Mucosa of stomach (tissue), 1 donor: ENCODE measurements at regions not wholly inside any gene's neighbourhood (a gene's known extent, or its start where the extent isn't known, plus 50 kb on each side); places are given as distances from the start of the nearest gene placed in this dataset.

Source experiments
- H3K27me3 ChIP-seq: one replicate; pipeline ENCODE4 v1.7.0; 2013; ENCODE audit warnings: mild to moderate bottlenecking, low read length; ENCODE audit not compliant: control insufficient read depth, insufficient read depth
- H3K36me3 ChIP-seq: one replicate; pipeline ENCODE4 v1.7.0; 2013; ENCODE audit warnings: low read length; ENCODE audit not compliant: control insufficient read depth, insufficient read depth
- H3K4me1 ChIP-seq: one replicate; pipeline ENCODE4 v1.7.0; 2013; ENCODE audit warnings: mild to moderate bottlenecking, low read length; ENCODE audit not compliant: control insufficient read depth, insufficient read depth
- H3K4me3 ChIP-seq: one replicate; pipeline ENCODE4 v1.7.0; 2013; ENCODE audit warnings: low read length
- H3K9ac ChIP-seq: one replicate; pipeline ENCODE4 v1.7.0; 2013; ENCODE audit warnings: mild to moderate bottlenecking, low read length, moderate library complexity
- H3K9me3 ChIP-seq: one replicate; pipeline ENCODE4 v1.7.0; 2013; ENCODE audit warnings: mild to moderate bottlenecking, low read length, moderate library complexity; ENCODE audit not compliant: control insufficient read depth
- donor health status: Pancreatic carcinoma.

DNA sequence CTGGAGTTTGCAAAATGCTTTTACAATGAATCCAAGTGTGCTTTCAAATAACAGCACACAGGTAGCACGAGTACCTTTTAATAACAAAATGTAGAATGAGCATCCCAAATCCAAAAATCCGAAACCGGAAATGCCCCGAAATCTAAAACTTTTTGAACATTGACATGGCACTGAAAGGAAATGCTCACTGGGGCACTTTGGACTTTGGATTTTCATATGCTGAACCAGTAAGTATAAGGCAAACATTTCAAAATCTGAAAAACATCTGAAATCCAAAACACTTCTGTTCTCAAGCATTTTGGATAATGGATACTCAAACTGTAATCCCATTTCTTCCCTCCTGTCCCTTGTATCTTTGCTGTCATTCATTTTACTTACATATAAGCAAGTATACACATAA lies 50.1 kb downstream of the GCNT4 start:
- no peaks in the 10 kb centered on the region for H3K36me3 ChIP-seq

DNA sequence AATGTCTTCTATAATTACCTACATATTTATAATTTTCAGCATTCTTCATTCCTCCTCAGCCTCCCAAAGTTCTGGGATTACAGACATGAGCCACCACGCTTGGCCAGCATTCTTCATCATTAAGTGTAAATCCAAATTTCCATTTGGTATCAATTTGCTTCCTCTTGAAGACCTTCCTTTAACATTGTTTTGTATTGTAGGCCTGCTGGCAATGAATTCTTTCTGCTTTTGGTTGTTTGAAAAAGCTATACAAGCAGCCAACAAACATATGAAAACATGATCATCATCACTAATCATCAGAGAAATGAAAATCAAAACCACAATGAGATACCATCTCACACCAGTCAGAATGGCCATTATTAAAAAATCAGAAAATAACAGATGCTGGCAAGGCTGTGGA lies 56.4 kb downstream of the GCNT4 start:
- H3K4me1 ChIP-seq: peaks cover 9% of the 10 kb centered on the region
- no peak overlapping the region for H3K9ac ChIP-seq
- H3K4me3 ChIP-seq: no peak overlapping the region
- no peaks in the 10 kb centered on the region for H3K27me3 ChIP-seq
- H3K36me3 ChIP-seq: no peaks in the 10 kb centered on the region
- H3K9me3 ChIP-seq: no peaks in the 10 kb centered on the region

More for the DNA sequence above, 50.1 kb downstream of the GCNT4 start:
- Histone ChIP-seq H3K9me3 (no peaks in the 10 kb centered on the region), H3K9ac (no peak overlapping the region), H3K4me3 (no peak overlapping the region), H3K4me1 (no peaks in the 10 kb centered on the region), H3K27me3 (no peaks in the 10 kb centered on the region)

DNA sequence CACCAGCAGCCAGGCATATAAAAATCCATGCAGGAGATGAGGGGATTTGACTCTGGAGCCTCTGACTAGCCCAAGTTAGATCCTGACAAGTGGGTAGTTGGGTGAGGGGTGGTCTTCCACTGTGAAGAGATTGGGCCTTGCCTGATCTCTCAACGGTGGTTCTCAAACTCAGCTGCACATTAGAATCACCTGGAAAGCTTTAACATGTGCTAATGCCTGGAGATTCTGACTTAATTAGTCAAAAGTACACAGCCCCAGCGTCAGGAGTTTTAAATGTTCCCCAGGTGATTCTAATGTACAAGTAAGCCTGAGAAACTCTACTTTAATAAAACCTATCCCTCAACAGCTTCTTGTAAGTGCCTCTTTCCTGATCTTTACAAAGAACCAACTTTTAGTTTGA lies 57.5 kb downstream of the GCNT4 start:
- H3K36me3 ChIP-seq: no peaks in the 10 kb centered on the region
- H3K9me3 ChIP-seq: no peaks in the 10 kb centered on the region
- H3K9ac ChIP-seq: no peak overlapping the region
- H3K27me3 ChIP-seq: no peaks in the 10 kb centered on the region
- H3K4me1 ChIP-seq: peaks cover 9% of the 10 kb centered on the region
- no peak overlapping the region for H3K4me3 ChIP-seq

DNA sequence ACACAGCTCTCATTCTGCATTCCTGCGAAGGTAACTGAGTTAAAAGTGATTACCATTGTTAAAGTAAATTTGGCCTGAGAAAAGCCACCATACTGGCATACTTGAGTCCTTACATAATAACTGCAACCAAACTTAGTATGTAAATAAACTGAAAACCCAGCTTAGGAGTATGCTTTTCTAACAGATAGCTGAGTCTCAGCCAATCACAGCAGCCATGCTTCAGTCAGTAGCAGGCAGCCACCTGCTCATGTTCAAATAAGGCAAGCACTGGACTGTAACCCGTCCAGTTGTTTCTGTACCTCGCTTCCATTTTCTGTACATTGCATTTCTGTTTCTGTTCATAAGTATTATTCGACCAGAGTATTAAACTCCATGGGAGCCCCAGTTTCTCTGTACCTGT lies 58.6 kb downstream of the GCNT4 start:
- Histone ChIP-seq H3K36me3 (no peaks in the 10 kb centered on the region), H3K4me3 (no peak overlapping the region), H3K4me1 (peaks cover 9% of the 10 kb centered on the region), H3K9ac (no peak overlapping the region), H3K27me3 (no peaks in the 10 kb centered on the region), H3K9me3 (no peaks in the 10 kb centered on the region)

DNA sequence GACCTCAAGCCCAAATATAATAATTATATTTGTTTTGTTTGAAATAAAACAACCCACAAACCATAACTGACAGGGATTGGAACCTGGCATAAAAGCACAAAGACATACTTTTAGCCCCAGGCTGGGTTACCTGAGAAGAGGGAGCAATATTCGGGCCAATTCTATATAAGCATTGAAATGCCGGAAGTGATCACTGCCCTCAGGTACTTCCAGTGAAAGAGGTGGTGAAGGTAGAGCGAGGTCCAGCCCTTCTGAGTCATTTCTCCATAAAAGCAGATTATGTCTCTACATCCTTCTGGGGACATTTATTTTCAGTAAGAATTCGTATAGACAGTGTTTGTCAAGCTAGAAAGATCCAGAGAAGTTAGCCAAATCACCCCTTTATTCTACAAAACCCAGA lies 59.6 kb downstream of the GCNT4 start:
- no peaks in the 10 kb centered on the region for H3K9me3 ChIP-seq
- H3K4me1 ChIP-seq: peaks cover 9% of the 10 kb centered on the region
- no peaks in the 10 kb centered on the region for H3K27me3 ChIP-seq
- H3K4me3 ChIP-seq: no peak overlapping the region
- no peaks in the 10 kb centered on the region for H3K36me3 ChIP-seq
- H3K9ac ChIP-seq: no peak overlapping the region

DNA sequence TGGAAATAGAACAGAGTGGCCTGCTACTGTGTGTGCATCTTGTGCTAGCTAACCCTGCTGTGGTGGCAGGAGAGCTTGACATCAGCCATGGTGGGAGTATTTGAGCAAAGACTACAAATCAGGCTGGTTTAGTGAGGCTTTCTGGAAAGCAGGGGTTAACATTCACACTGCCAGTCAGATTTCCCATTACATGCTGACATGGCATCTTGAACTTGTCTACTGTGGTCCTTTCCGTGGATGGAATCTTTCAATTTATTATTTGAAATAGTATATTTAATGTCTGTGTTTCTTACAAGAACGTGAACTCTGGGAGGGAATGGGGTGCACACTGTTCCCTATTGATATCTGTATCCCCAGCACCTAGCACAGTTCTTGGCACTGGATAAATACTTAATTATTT lies 60.8 kb downstream of the GCNT4 start:
- Histone ChIP-seq H3K4me3 (no peak overlapping the region), H3K4me1 (peaks cover 9% of the 10 kb centered on the region)

DNA sequence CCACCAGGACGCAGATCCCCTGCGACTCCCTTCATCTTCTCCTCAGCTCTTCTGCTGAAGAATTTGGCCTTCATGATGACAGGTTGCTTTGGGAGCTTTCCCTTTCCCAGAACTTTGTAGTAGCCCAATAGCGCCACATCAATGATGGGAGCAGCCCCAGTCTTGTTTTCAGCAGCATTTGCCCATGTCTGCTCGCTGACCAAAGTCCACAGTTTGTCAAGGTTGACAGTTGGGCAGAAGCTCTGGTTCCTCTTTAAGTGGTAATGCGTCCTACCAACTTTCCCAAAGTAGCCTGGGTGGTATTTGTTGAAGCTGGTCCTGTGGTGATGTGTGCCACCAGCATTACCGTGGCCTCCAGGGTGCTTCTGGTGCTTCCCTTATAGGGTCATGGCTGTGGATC lies 62.2 kb downstream of the GCNT4 start:
- peaks cover 9% of the 10 kb centered on the region for H3K4me1 ChIP-seq
- no peak overlapping the region for H3K9ac ChIP-seq
- H3K36me3 ChIP-seq: no peaks in the 10 kb centered on the region
- no peaks in the 10 kb centered on the region for H3K9me3 ChIP-seq
- H3K27me3 ChIP-seq: no peaks in the 10 kb centered on the region
- H3K4me3 ChIP-seq: no peak overlapping the region

More for the DNA sequence above, 60.8 kb downstream of the GCNT4 start:
- Histone ChIP-seq H3K36me3 (no peaks in the 10 kb centered on the region), H3K9me3 (no peaks in the 10 kb centered on the region), H3K27me3 (no peaks in the 10 kb centered on the region), H3K9ac (no peak overlapping the region)

DNA sequence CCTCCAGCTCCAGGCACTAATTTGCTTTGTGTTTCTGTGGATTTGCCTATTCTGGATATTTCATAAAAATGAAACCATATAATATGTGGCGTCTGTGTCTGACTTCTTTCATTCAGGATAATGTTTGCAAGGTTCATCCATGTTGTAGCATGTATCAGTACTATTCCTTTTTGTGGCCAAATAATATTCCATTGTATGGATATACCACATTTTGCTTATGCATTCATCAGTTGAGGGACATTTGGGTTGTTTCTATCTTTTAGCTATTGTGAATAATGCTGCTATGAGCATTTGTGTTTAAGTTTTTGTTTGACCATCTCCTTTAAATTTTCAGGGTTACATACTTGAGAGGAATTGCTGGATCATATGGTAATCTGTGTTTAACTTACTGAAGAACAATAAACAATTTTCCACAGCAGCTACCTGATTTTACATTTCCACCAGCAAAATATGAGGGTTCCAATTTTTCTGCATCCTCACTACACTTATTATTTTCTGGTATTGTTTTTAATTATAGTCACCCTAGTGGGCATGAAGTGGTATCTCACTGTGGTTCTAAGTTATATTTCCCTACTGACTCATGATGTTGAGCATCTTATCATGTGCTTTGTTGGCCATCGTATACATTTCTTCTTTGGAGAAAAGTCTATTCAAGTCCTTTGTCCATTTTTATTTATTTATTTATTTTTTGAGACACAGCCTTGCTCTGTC lies 63.9 kb downstream of the GCNT4 start:
- no peak overlapping the region for H3K9ac ChIP-seq
- no peaks in the 10 kb centered on the region for H3K27me3 ChIP-seq
- H3K9me3 ChIP-seq: no peaks in the 10 kb centered on the region
- no peak overlapping the region for H3K4me3 ChIP-seq
- H3K36me3 ChIP-seq: no peaks in the 10 kb centered on the region
- peaks cover 9% of the 10 kb centered on the region for H3K4me1 ChIP-seq

DNA sequence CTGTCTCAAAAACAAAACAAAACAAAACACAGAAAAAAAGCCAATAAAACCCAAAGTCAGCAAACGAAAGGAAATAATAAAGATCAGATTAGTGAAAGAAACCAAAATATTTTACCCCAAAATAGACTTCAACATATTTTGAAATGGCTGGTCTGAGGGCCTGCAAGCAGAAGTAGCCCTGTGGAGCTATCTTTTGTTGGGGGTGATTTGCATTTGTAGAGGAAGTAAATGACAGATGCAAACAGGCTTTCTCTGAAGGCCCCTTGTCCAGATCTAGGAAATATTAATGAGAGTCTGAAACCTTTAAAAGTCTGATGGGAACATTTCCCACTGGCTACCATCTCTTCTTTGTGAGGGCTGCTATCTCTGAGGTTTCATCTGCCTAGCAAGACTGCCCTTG lies 74.0 kb downstream of the GCNT4 start:
- Histone ChIP-seq H3K27me3 (no peaks in the 10 kb centered on the region), H3K36me3 (no peaks in the 10 kb centered on the region), H3K4me3 (no peak overlapping the region), H3K4me1 (peaks cover 19% of the 10 kb centered on the region), H3K9ac (no peak overlapping the region), H3K9me3 (no peaks in the 10 kb centered on the region)

DNA sequence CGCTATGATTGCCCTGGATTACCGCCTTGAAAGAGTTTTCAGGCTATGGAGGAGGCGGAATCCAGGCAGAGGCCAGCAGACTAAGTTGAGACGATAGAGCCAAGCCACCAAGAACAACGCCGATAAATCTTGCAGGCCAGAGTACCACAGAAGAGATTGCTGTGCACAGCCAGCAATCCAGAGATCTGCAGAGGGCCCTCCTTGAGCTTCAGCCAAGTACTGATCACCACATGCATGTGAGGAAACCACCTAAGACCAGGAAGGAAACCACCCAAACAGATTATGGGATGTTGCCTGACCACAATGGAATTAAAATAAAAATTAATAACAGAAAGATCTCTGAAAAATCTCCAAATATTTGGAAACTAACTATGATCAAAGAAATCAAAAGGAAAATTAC lies 74.9 kb downstream of the GCNT4 start:
- H3K36me3 ChIP-seq: no peaks in the 10 kb centered on the region
- no peak overlapping the region for H3K9ac ChIP-seq
- no peak overlapping the region for H3K4me3 ChIP-seq
- no peaks in the 10 kb centered on the region for H3K9me3 ChIP-seq
- H3K27me3 ChIP-seq: no peaks in the 10 kb centered on the region
- peaks cover 19% of the 10 kb centered on the region for H3K4me1 ChIP-seq

DNA sequence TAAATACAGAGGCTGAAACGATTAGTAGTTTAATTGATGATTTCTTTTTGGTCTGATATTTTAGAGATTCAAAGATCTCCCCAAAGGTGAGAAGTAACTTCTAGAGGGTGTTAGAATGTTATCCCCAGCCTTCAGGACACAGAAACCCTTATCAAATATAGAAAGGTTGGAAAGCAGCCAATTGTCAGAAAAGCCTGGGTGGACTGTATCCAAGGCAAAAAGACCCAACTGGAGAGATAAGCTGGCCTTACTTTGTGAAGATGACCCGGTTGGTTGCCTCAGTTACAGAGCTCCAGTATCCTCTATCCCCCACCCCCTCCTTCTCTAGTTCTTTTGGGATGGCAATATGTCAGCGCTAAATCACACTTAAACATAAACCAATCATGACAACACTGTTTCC lies 75.7 kb downstream of the GCNT4 start:
- Histone ChIP-seq H3K36me3 (no peaks in the 10 kb centered on the region), H3K4me1 (peaks cover 23% of the 10 kb centered on the region)

DNA sequence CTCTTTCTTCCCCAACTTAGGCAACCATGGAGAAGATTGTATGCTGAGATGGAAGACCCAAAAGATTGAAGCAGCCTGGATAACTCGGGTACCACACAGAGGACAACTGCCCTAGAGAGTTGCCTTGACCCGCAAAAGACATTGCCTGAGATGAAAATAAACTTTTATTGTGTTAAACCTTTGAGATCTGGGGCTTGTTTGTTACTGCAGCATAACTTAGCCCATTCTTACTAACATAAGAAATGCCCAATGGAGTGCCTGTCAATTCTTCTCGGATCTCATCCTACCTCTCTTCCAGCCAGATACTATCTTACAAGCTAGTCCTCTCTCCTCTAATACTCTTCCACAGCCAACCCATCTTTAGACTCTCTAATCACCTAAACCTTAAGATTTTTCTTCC lies 76.8 kb downstream of the GCNT4 start:
- Histone ChIP-seq H3K4me1 (peaks cover 32% of the 10 kb centered on the region), H3K4me3 (no peak overlapping the region), H3K27me3 (no peaks in the 10 kb centered on the region), H3K9ac (no peak overlapping the region), H3K9me3 (no peaks in the 10 kb centered on the region), H3K36me3 (no peaks in the 10 kb centered on the region)

More for the DNA sequence above, 75.7 kb downstream of the GCNT4 start:
- Histone ChIP-seq H3K4me3 (no peak overlapping the region), H3K9ac (no peak overlapping the region), H3K9me3 (no peaks in the 10 kb centered on the region), H3K27me3 (no peaks in the 10 kb centered on the region)
